ENCODE measurements at regions not wholly inside any gene's neighbourhood (a gene's known extent, or its start where the extent isn't known, plus 50 kb on each side); places are given as distances from the start of the nearest gene placed in this dataset.
A peak's percentile ranks its signal among the peaks of the same experiment; 100 is the strongest.

DNA sequence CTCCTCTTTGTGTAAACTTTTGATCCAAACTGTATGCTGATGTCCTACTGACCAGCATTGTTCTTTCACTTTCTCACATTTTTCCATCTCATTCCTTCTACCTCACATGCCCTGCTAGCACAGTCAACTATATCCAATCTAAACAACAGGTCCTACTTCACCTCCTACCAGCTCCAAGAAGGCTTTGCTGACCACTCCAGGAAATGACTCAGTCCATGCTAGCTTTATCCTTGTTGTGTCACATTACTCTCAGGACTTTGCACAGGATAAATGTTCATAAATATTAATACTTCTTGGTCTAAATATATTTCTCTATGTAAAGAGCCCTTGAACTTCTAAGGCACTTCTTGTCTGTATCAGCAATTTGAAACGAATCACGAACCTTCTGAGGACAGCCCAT is 64.9 kb upstream of the PCED1B start:
- Histone ChIP-seq H3K9me3 (no peaks in the 10 kb centered on the region), H3K4me3 (no peak overlapping the region), H3K36me3 (no peaks in the 10 kb centered on the region), H3K4me1 (no peaks in the 10 kb centered on the region), H3K27me3 (no peaks in the 10 kb centered on the region), H3K27ac (no peak overlapping the region)
- intact Hi-C loops (cut with DNase I), result no loop called here
- DNase-seq (no peak), ATAC-seq (peak; percentile 66)
- TF ChIP-seq, protein P1, sequence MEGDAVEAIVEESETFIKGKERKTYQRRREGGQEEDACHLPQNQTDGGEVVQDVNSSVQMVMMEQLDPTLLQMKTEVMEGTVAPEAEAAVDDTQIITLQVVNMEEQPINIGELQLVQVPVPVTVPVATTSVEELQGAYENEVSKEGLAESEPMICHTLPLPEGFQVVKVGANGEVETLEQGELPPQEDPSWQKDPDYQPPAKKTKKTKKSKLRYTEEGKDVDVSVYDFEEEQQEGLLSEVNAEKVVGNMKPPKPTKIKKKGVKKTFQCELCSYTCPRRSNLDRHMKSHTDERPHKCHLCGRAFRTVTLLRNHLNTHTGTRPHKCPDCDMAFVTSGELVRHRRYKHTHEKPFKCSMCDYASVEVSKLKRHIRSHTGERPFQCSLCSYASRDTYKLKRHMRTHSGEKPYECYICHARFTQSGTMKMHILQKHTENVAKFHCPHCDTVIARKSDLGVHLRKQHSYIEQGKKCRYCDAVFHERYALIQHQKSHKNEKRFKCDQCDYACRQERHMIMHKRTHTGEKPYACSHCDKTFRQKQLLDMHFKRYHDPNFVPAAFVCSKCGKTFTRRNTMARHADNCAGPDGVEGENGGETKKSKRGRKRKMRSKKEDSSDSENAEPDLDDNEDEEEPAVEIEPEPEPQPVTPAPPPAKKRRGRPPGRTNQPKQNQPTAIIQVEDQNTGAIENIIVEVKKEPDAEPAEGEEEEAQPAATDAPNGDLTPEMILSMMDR (IDR thresholded peaks at IDR 0.05), result no peak

DNA sequence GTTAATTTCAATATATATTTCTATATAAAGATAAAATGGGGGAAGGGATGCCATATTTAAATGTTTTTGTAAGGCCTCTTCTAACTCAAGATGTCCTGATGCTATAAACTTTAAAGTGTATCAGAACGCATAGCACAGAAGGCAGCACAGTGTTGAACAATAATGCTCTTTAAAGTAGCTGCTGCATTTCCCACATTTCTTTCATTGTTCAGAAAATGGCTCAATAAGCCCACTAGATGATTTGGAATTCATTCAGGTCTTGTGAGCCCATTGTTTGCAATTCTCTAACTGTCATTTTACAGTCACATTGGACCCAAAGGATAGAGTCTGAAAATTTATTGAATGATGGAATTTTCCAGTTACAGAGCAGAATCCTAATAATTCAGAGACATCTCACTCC is 64.0 kb upstream of the PCED1B start:
- ATAC-seq, result no peak
- no peaks in the 10 kb centered on the region for H3K4me1 ChIP-seq
- TF ChIP-seq, protein P1 (IDR thresholded peaks at IDR 0.05), result no peak

DNA sequence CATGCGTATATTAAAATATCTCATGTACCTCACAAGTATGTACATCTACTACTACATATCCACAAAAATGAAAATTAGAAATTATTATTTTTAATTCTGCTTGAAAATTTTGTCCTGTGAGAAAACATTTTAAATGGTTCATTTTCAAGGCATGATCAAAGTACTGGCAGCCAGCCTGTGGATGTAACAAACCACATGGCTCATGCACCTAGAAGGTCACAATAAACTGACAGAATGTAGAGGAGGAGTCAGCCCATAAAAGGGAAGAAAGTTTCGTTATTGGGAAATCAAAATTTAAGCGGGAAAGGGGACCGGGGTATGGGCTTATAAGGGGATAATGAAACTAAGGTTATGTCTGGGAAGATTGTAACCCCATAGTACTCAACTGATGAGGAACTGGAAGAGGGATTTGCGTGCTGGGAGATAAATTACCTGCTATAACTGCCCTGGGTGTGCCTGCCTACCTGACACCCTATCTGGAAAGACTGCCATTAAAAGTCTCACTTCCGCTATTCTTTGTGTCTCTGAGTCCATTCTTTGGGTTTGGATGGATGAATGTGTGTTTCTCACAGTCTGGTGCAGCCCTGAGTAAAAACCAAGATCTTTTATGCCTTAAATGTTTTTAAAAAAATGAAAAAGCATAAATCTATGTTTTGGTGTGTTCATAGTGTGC is 62.2 kb upstream of the PCED1B start:
- no peaks in the 10 kb centered on the region for H3K9me3 ChIP-seq
- H3K27ac ChIP-seq, result no peak overlapping the region
- DNase-seq (no peak), ATAC-seq (no peak)
- no peaks in the 10 kb centered on the region for H3K27me3 ChIP-seq
- no peaks in the 10 kb centered on the region for H3K36me3 ChIP-seq
- no peaks in the 10 kb centered on the region for H3K4me1 ChIP-seq
- TF ChIP-seq, protein P1 (IDR thresholded peaks at IDR 0.05), result no peak
- intact Hi-C loops (cut with DNase I), result no loop called here
- H3K4me3 ChIP-seq, result no peak overlapping the region

More for the DNA sequence above, 64.0 kb upstream of the PCED1B start:
- no peak overlapping the region for H3K4me3 ChIP-seq
- no peaks in the 10 kb centered on the region for H3K9me3 ChIP-seq
- intact Hi-C loops (cut with DNase I), result no loop called here
- no peaks in the 10 kb centered on the region for H3K27me3 ChIP-seq
- no peak overlapping the region for H3K27ac ChIP-seq
- no peaks in the 10 kb centered on the region for H3K36me3 ChIP-seq
- no peak for DNase-seq

DNA sequence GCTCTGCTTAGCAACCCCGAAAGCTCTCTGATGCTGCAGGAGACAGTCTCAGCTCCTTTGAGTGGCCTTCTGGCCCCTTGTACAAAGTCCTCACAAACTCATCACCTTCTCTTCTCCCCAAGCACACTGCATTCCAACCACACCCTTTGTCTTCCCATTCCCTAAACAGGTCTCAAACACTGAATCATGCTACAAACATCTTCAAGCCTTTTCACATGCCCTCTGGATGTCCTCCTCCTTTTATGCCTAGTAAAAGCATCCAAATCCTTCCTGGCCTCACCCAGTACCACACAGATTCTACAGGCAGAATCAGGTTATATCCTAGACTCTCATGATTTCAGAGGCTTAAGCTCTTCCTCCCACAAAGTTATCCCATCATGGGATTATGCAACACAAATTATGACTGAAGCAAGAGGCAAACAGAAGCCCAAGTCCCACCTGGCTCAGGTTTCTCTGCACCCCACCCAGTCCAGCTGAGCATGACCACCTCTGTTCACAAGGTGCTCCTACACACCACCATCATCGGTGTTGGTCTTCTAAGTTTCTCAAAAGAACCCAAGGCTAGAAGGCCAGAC is 61.4 kb upstream of the PCED1B start:
- Histone ChIP-seq H3K9me3 (no peaks in the 10 kb centered on the region), H3K27me3 (no peaks in the 10 kb centered on the region), H3K36me3 (no peaks in the 10 kb centered on the region), H3K4me1 (no peaks in the 10 kb centered on the region), H3K4me3 (no peak overlapping the region), H3K27ac (no peak overlapping the region)
- ATAC-seq, result no peak
- intact Hi-C loops (cut with DNase I), result no loop called here
- no peak for DNase-seq
- TF ChIP-seq, protein P1 (IDR thresholded peaks at IDR 0.05), result no peak

DNA sequence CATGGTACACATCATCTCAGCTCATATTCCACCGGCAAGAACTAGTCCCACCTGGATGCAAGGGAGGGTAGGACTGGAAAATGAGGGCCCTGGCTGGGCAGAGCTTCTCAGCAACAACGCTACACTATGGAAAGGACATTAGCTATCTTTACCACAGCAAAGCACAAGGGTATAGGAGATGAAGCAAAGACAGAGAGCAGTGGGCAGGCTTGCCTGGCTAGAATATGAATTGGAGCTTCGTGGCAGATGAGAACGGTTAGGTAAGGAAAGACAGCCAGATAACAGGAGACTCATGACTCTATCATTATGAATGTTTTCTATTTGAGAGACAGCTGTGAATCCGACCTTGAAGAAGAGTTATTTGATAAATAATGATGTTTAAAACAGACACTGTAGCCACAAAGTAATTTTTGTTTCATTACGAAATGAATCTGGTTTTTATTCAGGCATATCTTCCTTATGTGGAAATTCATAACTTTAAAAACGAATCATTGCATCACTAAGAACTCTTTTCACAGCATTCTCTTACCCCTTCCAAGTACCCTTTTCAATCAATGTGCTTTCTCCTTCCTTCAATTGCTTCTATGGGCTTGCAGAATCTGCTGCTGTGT is 59.1 kb upstream of the PCED1B start:
- Histone ChIP-seq H3K4me3 (no peak overlapping the region), H3K27me3 (no peaks in the 10 kb centered on the region), H3K36me3 (no peaks in the 10 kb centered on the region), H3K9me3 (no peaks in the 10 kb centered on the region), H3K4me1 (no peaks in the 10 kb centered on the region), H3K27ac (no peak overlapping the region)
- DNase-seq (no peak), ATAC-seq (no peak)
- TF ChIP-seq, protein P1 (IDR thresholded peaks at IDR 0.05), result no peak
- intact Hi-C loops (cut with DNase I), result loop anchor here in 1 of 2 donors (10.0 kb wide), 1 partner anchor 676 kb away; no protein-coding TSS in a partner anchor

Data from left lung (tissue), 4 donors.